Right cardiac atrium (tissue), 5 donors: ENCODE measurements at regions not wholly inside any gene's neighbourhood (a gene's known extent, or its start where the extent isn't known, plus 50 kb on each side); places are given as distances from the start of the nearest gene placed in this dataset.

ENCODE experiments used
- ATAC-seq, 2 donors: fragments of 200-7000 bp; cut with Tn5 transposase; one replicate each; pipeline versions ENCODE4 v1.8.0 to v1.9.1; 2020; ENCODE audit warnings: moderate library complexity in 2 of 2, mild to moderate bottlenecking in 1 of 2
- DNase-seq, 3 donors: peaks; one replicate each; pipeline ENCODE4 v3.0.0-alpha.2; 2020
- H3K27ac ChIP-seq: one replicate; pipeline ENCODE4 v1.5.1; 2013; ENCODE audit warnings: mild to moderate bottlenecking, low read length, control low read depth, moderate library complexity
- H3K27me3 ChIP-seq: one replicate; pipeline ENCODE4 v1.6.1; 2013; ENCODE audit not compliant: control insufficient read depth, insufficient read depth
- H3K4me1 ChIP-seq: one replicate; pipeline ENCODE4 v1.6.1; 2013; ENCODE audit warnings: low read length; ENCODE audit not compliant: control insufficient read depth, insufficient read depth
- H3K4me3 ChIP-seq: one replicate; pipeline ENCODE4 v1.5.1; 2013; ENCODE audit warnings: low read length, control low read depth
- H3K9me3 ChIP-seq: one replicate; pipeline ENCODE4 v1.6.1; 2013; ENCODE audit warnings: low read length; ENCODE audit not compliant: control insufficient read depth
- WGBS: extraction: QIAGEN DNeasy Blood & Tissue Kit; methylation state at CpG from one replicate; pipeline ENCODE4 v1.1.7; 2013; 5-methylcytosine and 5-hydroxymethylcytosine counted together
- intact Hi-C, 4 donors: fragments of 100-400 bp; cut with DNase I; formaldehyde crosslinking; loops; one replicate each; pipeline versions ENCODE4 v1.11.0 to v1.14.0; 2022 to 2023
- donor health status: healthy with polysubstance abuse.
- donor health status: DM: no; HTN: yes; CAD: no.
- donor health status: DM: no; HTN: no; CAD: no.
- donor health status: DM: no; HTN: yes; CAD: no; lungs with severe emphysema.
- donor health status: DM: yes; HTN: yes; CAD: no.

- H3K4me1 ChIP-seq = no peaks in the 10 kb centered on the region
- ATAC-seq (no peak), DNase-seq (no peak)
- H3K27ac ChIP-seq = no peak overlapping the region
- no peaks in the 10 kb centered on the region for H3K27me3 ChIP-seq
- intact Hi-C loops = no loop called here
- 61% methylated on average over 15 of the region's 15 CpGs for WGBS
- no peaks in the 10 kb centered on the region for H3K9me3 ChIP-seq
- no peak overlapping the region for H3K4me3 ChIP-seq
These were observed 364.6 kb upstream of the SULF2 start for GRCh38 chr20:48149902-48150301.

GRCh38 chr20:48148916-48149672 lies 363.8 kb upstream of the SULF2 start:
- Histone ChIP-seq H3K27me3 (no peaks in the 10 kb centered on the region), H3K4me1 (no peaks in the 10 kb centered on the region), H3K4me3 (no peak overlapping the region), H3K9me3 (no peaks in the 10 kb centered on the region), H3K27ac (no peak overlapping the region)
- WGBS = 65% methylated on average over 13 of the region's 13 CpGs
- DNase-seq (no peak), ATAC-seq (no peak)
- intact Hi-C loops = no loop called here

DNA sequence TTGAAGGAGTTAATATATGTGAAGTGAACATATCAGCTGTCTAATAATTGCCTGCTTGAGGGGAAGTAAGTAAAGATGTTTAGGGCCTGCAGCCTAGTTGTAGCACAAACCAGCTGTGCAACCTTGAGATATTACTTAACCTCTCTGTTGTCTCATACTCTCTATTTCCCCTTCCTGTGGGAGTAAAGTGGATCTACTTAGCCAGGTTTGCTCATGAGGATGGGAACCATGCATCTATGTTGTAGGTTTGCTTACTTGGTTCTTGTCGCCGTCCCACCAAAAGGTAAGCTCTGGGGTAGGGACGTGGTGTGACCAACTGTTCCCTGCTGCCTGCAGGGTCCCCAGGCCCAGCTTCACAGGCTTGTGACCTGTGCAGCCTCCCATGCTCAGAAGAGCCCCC lies 362.7 kb upstream of the SULF2 start:
- Histone ChIP-seq H3K4me3 (no peak overlapping the region), H3K4me1 (no peaks in the 10 kb centered on the region), H3K27me3 (no peaks in the 10 kb centered on the region), H3K9me3 (no peaks in the 10 kb centered on the region), H3K27ac (no peak overlapping the region)
- no peak for ATAC-seq
- 92% methylated on average over 3 of the region's 3 CpGs for WGBS
- DNase-seq = no peak
- intact Hi-C loops = no loop called here

DNA sequence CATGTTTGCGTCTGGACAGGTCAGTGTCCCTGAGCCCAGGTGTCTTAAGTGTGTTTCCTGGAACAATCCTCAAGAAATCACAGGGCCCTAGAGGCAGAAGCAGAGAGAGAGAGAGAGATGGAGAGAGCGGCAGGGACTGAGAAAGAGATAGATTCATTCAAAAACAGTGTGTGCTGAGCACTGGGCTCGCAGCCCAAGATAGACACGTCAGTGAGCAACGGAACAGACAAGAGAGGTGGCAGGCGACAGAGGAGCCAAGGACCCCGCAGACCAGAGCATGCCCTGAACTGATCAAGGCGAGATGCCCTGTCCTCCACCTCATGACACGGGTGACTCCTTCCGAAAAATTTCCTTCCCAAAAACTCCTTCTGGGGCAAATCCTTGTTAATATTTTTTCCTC lies 362.0 kb upstream of the SULF2 start:
- intact Hi-C loops = no loop called here
- H3K27ac ChIP-seq = no peak overlapping the region
- H3K27me3 ChIP-seq = no peaks in the 10 kb centered on the region
- 75% methylated on average over 10 of the region's 10 CpGs for WGBS
- no peak for DNase-seq
- ATAC-seq = no peak
- H3K4me3 ChIP-seq = no peak overlapping the region
- H3K9me3 ChIP-seq = no peaks in the 10 kb centered on the region
- no peaks in the 10 kb centered on the region for H3K4me1 ChIP-seq

GRCh38 chr20:48146877-48147276 lies 361.6 kb upstream of the SULF2 start:
- no peaks in the 10 kb centered on the region for H3K4me1 ChIP-seq
- H3K27me3 ChIP-seq = no peaks in the 10 kb centered on the region
- no peaks in the 10 kb centered on the region for H3K9me3 ChIP-seq
- no peak overlapping the region for H3K4me3 ChIP-seq
- WGBS = 74% methylated on average over 7 of the region's 7 CpGs
- H3K27ac ChIP-seq = no peak overlapping the region
- no peak for DNase-seq
- ATAC-seq = no peak
- intact Hi-C loops = no loop called here

- intact Hi-C loops = no loop called here
These were observed 361.0 kb upstream of the SULF2 start for GRCh38 chr20:48146308-48146707.

GRCh38 chr20:48143435-48144081 lies 358.3 kb upstream of the SULF2 start:
- Histone ChIP-seq H3K27me3 (no peaks in the 10 kb centered on the region), H3K27ac (no peak overlapping the region), H3K4me3 (no peak overlapping the region), H3K4me1 (no peaks in the 10 kb centered on the region), H3K9me3 (peaks cover 5% of the 10 kb centered on the region)
- ATAC-seq (no peak), DNase-seq (no peak)
- intact Hi-C loops = no loop called here
- 80% methylated on average over 10 of the region's 10 CpGs for WGBS

More at GRCh38 chr20:48146308-48146707, 361.0 kb upstream of the SULF2 start:
- no peak for DNase-seq
- H3K9me3 ChIP-seq = peaks cover 3% of the 10 kb centered on the region
- WGBS = 92% methylated on average over 3 of the region's 3 CpGs
- H3K4me1 ChIP-seq = no peaks in the 10 kb centered on the region
- no peak overlapping the region for H3K27ac ChIP-seq
- H3K4me3 ChIP-seq = no peak overlapping the region
- no peak for ATAC-seq
- no peaks in the 10 kb centered on the region for H3K27me3 ChIP-seq

DNA sequence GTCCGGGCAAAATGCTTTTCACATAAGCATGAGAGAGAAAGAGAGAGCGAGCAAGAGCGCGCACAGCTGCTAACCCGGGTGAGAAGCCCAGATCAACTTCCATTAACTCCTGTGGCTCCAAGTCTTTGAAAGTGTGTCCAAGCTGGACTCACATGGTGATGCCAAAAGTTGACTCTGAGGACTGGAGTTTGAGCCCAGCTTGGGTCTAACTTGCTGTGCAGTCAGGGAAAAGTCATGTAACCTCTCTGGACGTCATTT lies 357.2 kb upstream of the SULF2 start:
- Histone ChIP-seq H3K4me3 (no peak overlapping the region), H3K27me3 (no peaks in the 10 kb centered on the region), H3K9me3 (peaks cover 5% of the 10 kb centered on the region), H3K4me1 (no peaks in the 10 kb centered on the region), H3K27ac (no peak overlapping the region)
- 68% methylated on average over 6 of the region's 6 CpGs for WGBS
- DNase-seq = no peak
- no peak for ATAC-seq
- intact Hi-C loops = no loop called here

GRCh38 chr20:48141660-48142515 lies 356.6 kb upstream of the SULF2 start:
- DNase-seq (no peak), ATAC-seq (no peak)
- 85% methylated on average over 5 of the region's 5 CpGs for WGBS
- intact Hi-C loops = no loop called here
- H3K4me1 ChIP-seq = no peaks in the 10 kb centered on the region
- no peaks in the 10 kb centered on the region for H3K27me3 ChIP-seq
- no peak overlapping the region for H3K27ac ChIP-seq
- no peak overlapping the region for H3K4me3 ChIP-seq
- H3K9me3 ChIP-seq = peaks cover 5% of the 10 kb centered on the region

DNA sequence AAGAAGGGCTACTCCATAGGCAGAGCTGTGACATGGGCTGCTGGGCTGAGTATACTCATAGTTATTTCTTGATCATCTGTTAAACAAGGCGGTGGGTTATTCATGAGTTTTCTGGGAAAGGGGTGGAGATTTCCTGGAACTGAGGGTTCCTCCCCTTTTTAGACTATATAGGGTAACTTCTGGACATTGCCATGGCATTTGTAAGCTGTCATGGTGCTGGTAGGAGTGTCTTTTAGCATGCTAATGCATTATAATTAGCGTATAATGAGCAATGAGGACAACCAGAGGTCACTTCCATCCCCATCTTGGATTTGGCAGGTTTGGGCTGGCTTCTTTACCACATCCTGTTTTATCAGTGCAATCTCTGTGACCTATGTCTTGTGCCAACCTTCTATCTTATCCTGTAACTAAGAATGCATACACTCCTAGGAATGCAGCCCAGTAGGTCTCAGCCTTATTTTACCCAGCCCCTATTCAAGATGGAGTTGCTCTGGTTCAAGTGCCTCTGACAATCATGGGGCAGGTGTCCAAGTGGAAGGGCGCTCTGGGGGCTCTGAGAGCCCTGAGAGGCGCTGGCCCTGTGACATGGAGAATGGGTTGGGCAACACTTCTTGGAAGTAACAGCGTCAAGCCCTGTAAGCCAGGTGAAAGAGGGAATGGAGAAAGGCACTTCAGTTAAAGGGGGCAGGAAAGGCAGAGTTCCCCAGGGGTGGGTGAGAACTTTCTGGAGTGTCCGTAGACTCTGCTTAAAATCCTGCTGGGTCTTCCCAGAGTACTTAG lies 354.2 kb upstream of the SULF2 start:
- Histone ChIP-seq H3K4me3 (no peak overlapping the region), H3K27ac (no peak overlapping the region), H3K9me3 (peaks cover 5% of the 10 kb centered on the region), H3K27me3 (no peaks in the 10 kb centered on the region), H3K4me1 (no peaks in the 10 kb centered on the region)
- 88% methylated on average over 6 of the region's 6 CpGs for WGBS
- DNase-seq (no peak), ATAC-seq (no peak)
- intact Hi-C loops = no loop called here

DNA sequence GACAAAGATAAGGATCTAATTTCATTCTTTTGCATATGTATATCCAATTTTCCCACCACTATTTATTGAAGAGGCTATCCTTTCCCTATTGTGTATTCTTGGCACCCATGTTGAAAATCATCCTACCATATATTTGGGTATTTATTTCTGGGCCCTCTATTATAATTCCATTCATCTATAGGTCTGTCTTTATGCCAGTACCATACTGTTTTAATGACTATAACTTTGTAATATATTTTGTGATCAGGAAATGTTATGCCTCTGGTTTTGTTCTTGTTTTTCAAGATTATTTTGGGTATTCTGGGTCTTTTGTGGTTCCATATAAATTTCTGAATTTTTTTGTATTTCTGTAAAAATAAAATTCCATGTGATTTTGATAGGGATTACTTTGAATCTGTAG lies 347.6 kb upstream of the SULF2 start:
- H3K4me3 ChIP-seq = no peak overlapping the region
- no peaks in the 10 kb centered on the region for H3K27me3 ChIP-seq
- H3K27ac ChIP-seq = no peak overlapping the region
- no peaks in the 10 kb centered on the region for H3K4me1 ChIP-seq
- ATAC-seq (no peak), DNase-seq (no peak)
- H3K9me3 ChIP-seq = no peaks in the 10 kb centered on the region
- intact Hi-C loops = no loop called here
